Mucosa of rectum (tissue), 2 donors: ENCODE measurements at regions not wholly inside any gene's neighbourhood (a gene's known extent, or its start where the extent isn't known, plus 50 kb on each side); places are given as distances from the start of the nearest gene placed in this dataset.

Experiments used
- H3K27ac ChIP-seq, 2 donors: one replicate each; pipeline ENCODE4 v1.7.0; 2013; ENCODE audit warnings: inconsistent platforms in 2 of 2, low read depth in 2 of 2, low read length in 2 of 2
- H3K27me3 ChIP-seq, 2 donors: one replicate each; pipeline ENCODE4 v1.7.0; 2013; ENCODE audit warnings: low read length in 2 of 2; ENCODE audit not compliant: control insufficient read depth in 2 of 2, insufficient read depth in 2 of 2
- H3K36me3 ChIP-seq, 2 donors: one replicate each; pipeline ENCODE4 v1.7.0; 2013; ENCODE audit warnings: low read length in 2 of 2; ENCODE audit not compliant: control insufficient read depth in 2 of 2, insufficient read depth in 2 of 2
- H3K4me1 ChIP-seq, 2 donors: one replicate each; pipeline ENCODE4 v1.7.0; 2013; ENCODE audit warnings: low read length in 2 of 2, mild to moderate bottlenecking in 1 of 2; ENCODE audit not compliant: control insufficient read depth in 2 of 2, insufficient read depth in 2 of 2
- H3K4me3 ChIP-seq, 2 donors: one replicate each; pipeline ENCODE4 v1.7.0; 2013; ENCODE audit warnings: low read length in 2 of 2
- H3K9ac ChIP-seq, 2 donors: one replicate each; pipeline ENCODE4 v1.7.0; 2013; ENCODE audit warnings: low read length in 2 of 2, low read depth in 1 of 2, mild to moderate bottlenecking in 1 of 2
- H3K9me3 ChIP-seq, 2 donors: one replicate each; pipeline ENCODE4 v1.7.0; 2013; ENCODE audit warnings: low read length in 2 of 2; ENCODE audit not compliant: control insufficient read depth in 2 of 2
- donor health status: healthy.
- donor health status: Normal muscosa, but diverticular disease.

- Histone ChIP-seq H3K4me1 (no peaks in the 10 kb centered on the region), H3K36me3 (no peaks in the 10 kb centered on the region), H3K9me3 (peaks cover 0 to 3% of the 10 kb centered on the region in 2 donors), H3K4me3 (no peak overlapping the region), H3K9ac (no peak overlapping the region), H3K27me3 (no peaks in the 10 kb centered on the region), H3K27ac (no peak overlapping the region)
Measured at GRCh38 chr1:82542141-82542540, 741.4 kb downstream of the ADGRL2 start.

- Histone ChIP-seq H3K9ac (no peak overlapping the region), H3K4me3 (no peak overlapping the region), H3K36me3 (no peaks in the 10 kb centered on the region)
Measured at GRCh38 chr1:82540006-82540405, 739.3 kb downstream of the ADGRL2 start.

GRCh38 chr1:82538876-82539275 is 738.1 kb downstream of the ADGRL2 start:
- Histone ChIP-seq H3K4me1 (no peaks in the 10 kb centered on the region), H3K36me3 (no peaks in the 10 kb centered on the region), H3K27ac (no peak overlapping the region), H3K9ac (no peak overlapping the region), H3K4me3 (no peak overlapping the region), H3K27me3 (no peaks in the 10 kb centered on the region), H3K9me3 (no peaks in the 10 kb centered on the region)

More at GRCh38 chr1:82540006-82540405, 739.3 kb downstream of the ADGRL2 start:
- H3K9me3 ChIP-seq, result no peaks in the 10 kb centered on the region
- no peaks in the 10 kb centered on the region for H3K27me3 ChIP-seq
- H3K27ac ChIP-seq, result no peak overlapping the region
- no peaks in the 10 kb centered on the region for H3K4me1 ChIP-seq

GRCh38 chr1:82534996-82535395 is 734.3 kb downstream of the ADGRL2 start:
- H3K4me3 ChIP-seq, result no peak overlapping the region
- no peak overlapping the region for H3K27ac ChIP-seq
- H3K9me3 ChIP-seq, result no peaks in the 10 kb centered on the region
- no peaks in the 10 kb centered on the region for H3K36me3 ChIP-seq
- H3K9ac ChIP-seq, result no peak overlapping the region
- no peaks in the 10 kb centered on the region for H3K27me3 ChIP-seq
- H3K4me1 ChIP-seq, result no peaks in the 10 kb centered on the region

GRCh38 chr1:82525378-82525777 is 724.6 kb downstream of the ADGRL2 start:
- Histone ChIP-seq H3K4me1 (no peaks in the 10 kb centered on the region), H3K9me3 (no peaks in the 10 kb centered on the region), H3K27ac (no peak overlapping the region), H3K4me3 (no peak overlapping the region), H3K27me3 (no peaks in the 10 kb centered on the region), H3K36me3 (no peaks in the 10 kb centered on the region), H3K9ac (no peak overlapping the region)

- H3K4me1 ChIP-seq, result no peaks in the 10 kb centered on the region
- H3K9ac ChIP-seq, result no peak overlapping the region
- no peaks in the 10 kb centered on the region for H3K27me3 ChIP-seq
- H3K4me3 ChIP-seq, result no peak overlapping the region
- no peaks in the 10 kb centered on the region for H3K9me3 ChIP-seq
- no peak overlapping the region for H3K27ac ChIP-seq
- H3K36me3 ChIP-seq, result no peaks in the 10 kb centered on the region
Measured at GRCh38 chr1:82520611-82521010, 719.9 kb downstream of the ADGRL2 start.

- no peaks in the 10 kb centered on the region for H3K9me3 ChIP-seq
Measured at GRCh38 chr1:82517586-82517985, 716.9 kb downstream of the ADGRL2 start.

GRCh38 chr1:82515650-82516049 is 714.9 kb downstream of the ADGRL2 start:
- no peaks in the 10 kb centered on the region for H3K9me3 ChIP-seq
- no peaks in the 10 kb centered on the region for H3K4me1 ChIP-seq
- no peak overlapping the region for H3K9ac ChIP-seq
- H3K27ac ChIP-seq, result no peak overlapping the region
- no peaks in the 10 kb centered on the region for H3K27me3 ChIP-seq
- H3K4me3 ChIP-seq, result no peak overlapping the region
- no peaks in the 10 kb centered on the region for H3K36me3 ChIP-seq

More at GRCh38 chr1:82517586-82517985, 716.9 kb downstream of the ADGRL2 start:
- no peak overlapping the region for H3K4me3 ChIP-seq
- H3K9ac ChIP-seq, result no peak overlapping the region
- no peak overlapping the region for H3K27ac ChIP-seq
- no peaks in the 10 kb centered on the region for H3K4me1 ChIP-seq
- no peaks in the 10 kb centered on the region for H3K27me3 ChIP-seq
- no peaks in the 10 kb centered on the region for H3K36me3 ChIP-seq

- no peaks in the 10 kb centered on the region for H3K36me3 ChIP-seq
- H3K27me3 ChIP-seq, result no peaks in the 10 kb centered on the region
- H3K9ac ChIP-seq, result no peak overlapping the region
- H3K4me3 ChIP-seq, result no peak overlapping the region
- no peaks in the 10 kb centered on the region for H3K9me3 ChIP-seq
- H3K4me1 ChIP-seq, result no peaks in the 10 kb centered on the region
- H3K27ac ChIP-seq, result no peak overlapping the region
Measured at GRCh38 chr1:82511441-82511840, 710.7 kb downstream of the ADGRL2 start.

- Histone ChIP-seq H3K4me1 (no peaks in the 10 kb centered on the region), H3K4me3 (no peak overlapping the region), H3K36me3 (no peaks in the 10 kb centered on the region), H3K9ac (no peak overlapping the region), H3K9me3 (no peaks in the 10 kb centered on the region), H3K27me3 (no peaks in the 10 kb centered on the region), H3K27ac (no peak overlapping the region)
Measured at GRCh38 chr1:82510431-82510830, 709.7 kb downstream of the ADGRL2 start.

GRCh38 chr1:82507011-82507410 is 706.3 kb downstream of the ADGRL2 start:
- no peak overlapping the region for H3K9ac ChIP-seq
- no peak overlapping the region for H3K27ac ChIP-seq
- no peaks in the 10 kb centered on the region for H3K9me3 ChIP-seq
- H3K27me3 ChIP-seq, result no peaks in the 10 kb centered on the region
- no peaks in the 10 kb centered on the region for H3K36me3 ChIP-seq
- no peak overlapping the region for H3K4me3 ChIP-seq
- no peaks in the 10 kb centered on the region for H3K4me1 ChIP-seq
